Liver (tissue), 8 donors: ENCODE measurements at regions not wholly inside any gene's neighbourhood (a gene's known extent, or its start where the extent isn't known, plus 50 kb on each side); places are given as distances from the start of the nearest gene placed in this dataset.

Experiments used
- DNase-seq: peaks from one replicate; pipeline ENCODE4 v3.0.0-alpha.2; 2017; ENCODE audit warnings: low spot score
- H3K27ac ChIP-seq, 2 donors: one replicate each; pipeline ENCODE4 v1.7.0; 2013; ENCODE audit warnings: inconsistent platforms in 2 of 2, low read length in 2 of 2, control low read depth in 1 of 2, low read depth in 1 of 2, mild to moderate bottlenecking in 1 of 2
- H3K27me3 ChIP-seq, 4 donors: one replicate each; pipeline versions ENCODE4 v1.6.1 to v1.7.0; 2013; ENCODE audit warnings: low read length in 3 of 4, inconsistent platforms in 1 of 4, mild to moderate bottlenecking in 1 of 4, moderate library complexity in 1 of 4; ENCODE audit not compliant: control insufficient read depth in 4 of 4, insufficient read depth in 4 of 4
- H3K36me3 ChIP-seq, 4 donors: one replicate each; pipeline versions ENCODE4 v1.6.1 to v1.7.0; 2013; ENCODE audit warnings: low read length in 3 of 4, mild to moderate bottlenecking in 3 of 4, low read depth in 1 of 4, moderate library complexity in 1 of 4; ENCODE audit not compliant: control insufficient read depth in 4 of 4, insufficient read depth in 3 of 4
- H3K4me1 ChIP-seq, 4 donors: one replicate each; pipeline versions ENCODE4 v1.6.1 to v1.7.0; 2013; ENCODE audit warnings: low read length in 3 of 4, mild to moderate bottlenecking in 3 of 4, moderate library complexity in 1 of 4; ENCODE audit not compliant: control insufficient read depth in 4 of 4, insufficient read depth in 4 of 4
- H3K4me3 ChIP-seq, 3 donors: one replicate each; pipeline versions ENCODE4 v1.6.1 to v1.7.0; 2013; ENCODE audit warnings: low read length in 3 of 3, control low read depth in 1 of 3, low read depth in 1 of 3, mild to moderate bottlenecking in 1 of 3
- H3K9ac ChIP-seq, 2 donors: one replicate each; pipeline ENCODE4 v1.7.0; 2013; ENCODE audit warnings: low read length in 2 of 2, mild to moderate bottlenecking in 2 of 2, moderate library complexity in 2 of 2, control low read depth in 1 of 2, low read depth in 1 of 2
- H3K9me3 ChIP-seq, 4 donors: one replicate each; pipeline versions ENCODE4 v1.6.1 to v1.7.0; 2013; ENCODE audit warnings: low read length in 3 of 4; ENCODE audit not compliant: control insufficient read depth in 4 of 4
- ATF3 ChIP-seq: IDR thresholded peaks from 2 replicates; pipeline ENCODE4 v1.6.1; 2016; ENCODE audit warnings: antibody characterized with exemption
- CTCF ChIP-seq: fragments of 150-350 bp; IDR thresholded peaks from 2 replicates; pipeline ENCODE4 v1.5.1; 2017; ENCODE audit warnings: improper control_type of control experiment, low read depth, low read length; ENCODE audit not compliant: missing input control
- EGR1 ChIP-seq, 2 donors: IDR thresholded peaks; 2 replicates each; pipeline ENCODE4 v1.6.1; 2016 to 2018; ENCODE audit warnings: antibody characterized with exemption in 2 of 2, low read depth in 2 of 2
- FOXA1 ChIP-seq: IDR thresholded peaks from 2 replicates; pipeline ENCODE4 v1.6.1; 2016; ENCODE audit warnings: antibody characterized with exemption
- FOXA2 ChIP-seq: IDR thresholded peaks from 2 replicates; pipeline ENCODE4 v1.6.1; 2016; ENCODE audit warnings: antibody characterized with exemption
- GABPA ChIP-seq, 2 donors: IDR thresholded peaks in 1 of 2; conservative IDR thresholded peaks in 1 of 2; 2 replicates each; pipeline ENCODE4 v1.6.1; 2016; ENCODE audit warnings: antibody characterized with exemption in 2 of 2, mild to moderate bottlenecking in 1 of 2, moderate library complexity in 1 of 2
- HNF4A ChIP-seq, 2 donors: conservative IDR thresholded peaks; 2 replicates each; pipeline ENCODE4 v1.6.1; 2016; ENCODE audit warnings: antibody characterized with exemption in 2 of 2, mild to moderate bottlenecking in 2 of 2
- HNF4G ChIP-seq: IDR thresholded peaks from 2 replicates; pipeline ENCODE4 v1.6.1; 2016; ENCODE audit warnings: antibody characterized with exemption
- JUND ChIP-seq, 2 donors: IDR thresholded peaks; 2 replicates each; pipeline ENCODE4 v1.6.1; 2016; ENCODE audit warnings: antibody characterized with exemption in 2 of 2
- MAX ChIP-seq: IDR thresholded peaks from 2 replicates; pipeline ENCODE4 v1.6.1; 2016; ENCODE audit warnings: antibody characterized with exemption
- NR2F2 ChIP-seq: IDR thresholded peaks from 2 replicates; pipeline ENCODE4 v1.6.1; 2016; ENCODE audit warnings: antibody characterized with exemption
- RAD21 ChIP-seq, 2 donors: IDR thresholded peaks; 2 replicates each; pipeline ENCODE4 v1.6.1; 2016; ENCODE audit warnings: antibody characterized with exemption in 2 of 2, mild to moderate bottlenecking in 2 of 2
- REST ChIP-seq: IDR thresholded peaks from 2 replicates; pipeline ENCODE4 v1.6.1; 2016; ENCODE audit warnings: antibody characterized with exemption, mild to moderate bottlenecking
- RXRA ChIP-seq, 2 donors: IDR thresholded peaks; 2 replicates each; pipeline ENCODE4 v1.6.1; 2017 to 2018; ENCODE audit warnings: antibody characterized with exemption in 2 of 2, mild to moderate bottlenecking in 1 of 2
- SP1 ChIP-seq: IDR thresholded peaks from 2 replicates; pipeline ENCODE4 v1.6.1; 2018; ENCODE audit warnings: antibody characterized with exemption, mild to moderate bottlenecking
- YY1 ChIP-seq: IDR thresholded peaks from 2 replicates; pipeline ENCODE4 v1.6.1; 2016; ENCODE audit warnings: antibody characterized with exemption, mild to moderate bottlenecking
- ZBTB33 ChIP-seq: IDR thresholded peaks from 2 replicates; pipeline ENCODE4 v1.6.1; 2016; ENCODE audit warnings: antibody characterized with exemption
- WGBS: extraction: QIAGEN DNeasy Blood & Tissue Kit; methylation state at CpG from one replicate; pipeline ENCODE4 v1.1.7; 2013; 5-methylcytosine and 5-hydroxymethylcytosine counted together
- donor health status: healthy.
- donor health status: healthy.
- donor health status: healthy.
- donor health status: healthy.
- donor health status: healthy.

- TF ChIP-seq GABPA (IDR thresholded peaks at IDR 0.05 in 1 of 2, conservative IDR thresholded peaks at IDR 0.05 in 1 of 2) (no peak), HNF4A (conservative IDR thresholded peaks at IDR 0.05) (no peak), ATF3 (no peak)
These were observed 190.2 kb upstream of the SNX2 start (continued) for GRCh38 chr5:122584411-122585300.

GRCh38 chr5:122585371-122585770 is 189.5 kb upstream of the SNX2 start:
- DNase-seq = no peak
- TF ChIP-seq SP1 (no peak), RXRA (IDR thresholded peaks at IDR 0.05) (no peak), GABPA (IDR thresholded peaks at IDR 0.05 in 1 of 2, conservative IDR thresholded peaks at IDR 0.05 in 1 of 2) (no peak), HNF4A (conservative IDR thresholded peaks at IDR 0.05) (no peak), NR2F2 (no peak), JUND (IDR thresholded peaks at IDR 0.05) (no peak), FOXA1 (no peak), FOXA2 (no peak), ZBTB33 (no peak), YY1 (no peak), REST (no peak), ATF3 (no peak), HNF4G (no peak), CTCF (no peak), RAD21 (IDR thresholded peaks at IDR 0.05) (no peak), MAX (no peak), EGR1 (IDR thresholded peaks at IDR 0.05; ENCODE audit: low read depth in 2 of 2) (no peak)

More at GRCh38 chr5:122585371-122585770, 189.5 kb upstream of the SNX2 start:
- no peaks in the 10 kb centered on the region for H3K27me3 ChIP-seq
- H3K4me1 ChIP-seq = no peaks in the 10 kb centered on the region
- H3K9me3 ChIP-seq = no peaks in the 10 kb centered on the region
- no peak overlapping the region for H3K27ac ChIP-seq
- H3K9ac ChIP-seq = no peak overlapping the region
- H3K36me3 ChIP-seq = no peaks in the 10 kb centered on the region
- no peak overlapping the region for H3K4me3 ChIP-seq
- WGBS = 76% methylated on average over 2 of the region's 2 CpGs
